A549 (cell line): ENCODE measurements at regions not wholly inside any gene's neighbourhood (a gene's known extent, or its start where the extent isn't known, plus 50 kb on each side); places are given as distances from the start of the nearest gene placed in this dataset.

Experiments
- ATAC-seq, 2 experiments: fragments of 200-7000 bp in 1 of 2; fragments of >200 bp in 1 of 2; cut with Nextera tagmentation in 1 of 2; cut with Tn5 transposase in 1 of 2; 3 replicates each; pipeline versions ENCODE4 v1.8.0 to v1.9.1; 2018 to 2020; ENCODE audit warnings: mild to moderate bottlenecking in 1 of 2, moderate library complexity in 1 of 2
- CTCF ChIA-PET: fragments of 300-600 bp; sonication (Branson Sonifier 250); formaldehyde crosslinking; extraction: SDS; loops from one replicate; lab custom pipeline; 2021; ENCODE audit warnings: antibody characterized with exemption, inconsistent platforms; lab: Yijun Ruan, JAX
- POLR2A ChIA-PET: fragments of 350-600 bp; formaldehyde crosslinking; extraction: SDS; loops from one replicate; lab custom pipeline; 2021; ENCODE audit warnings: antibody characterized with exemption, inconsistent platforms; lab: Yijun Ruan, JAX
- DNase-seq, 2 experiments: peaks; one replicate each; pipeline versions ENCODE4 v3.0.0 to v3.0.0-alpha.2; 2011 to 2016; ENCODE audit warnings: low read depth in 1 of 2, low spot score in 1 of 2
- FAIRE-seq: peaks from 2 replicates; lab custom pipeline; 2011; peaks lifted over from hg19 to GRCh38; lab: Jason Lieb, UNC
- H3K27ac ChIP-seq, 2 experiments: fragments of >200 bp; sonication (Bioruptor Twin); formaldehyde crosslinking; 3 replicates each; pipeline ENCODE4 v1.5.1; 2016 to 2017
- H3K4me1 ChIP-seq: fragments of >200 bp; sonication (Bioruptor Twin); formaldehyde crosslinking; 3 replicates; pipeline ENCODE4 v1.6.1; 2016
- H3K4me2 ChIP-seq: fragments of >200 bp; sonication (Bioruptor Twin); formaldehyde crosslinking; 3 replicates; pipeline ENCODE4 v1.6.1; 2016
- H3K4me3 ChIP-seq: fragments of >200 bp; sonication (Bioruptor Twin); formaldehyde crosslinking; 3 replicates; pipeline ENCODE4 v1.5.1; 2016
- H3K9me3 ChIP-seq: fragments of >200 bp; sonication (Bioruptor Twin); formaldehyde crosslinking; 3 replicates; pipeline ENCODE4 v1.6.1; 2016
- CEBPB ChIP-seq, 2 experiments: fragments of >200 bp in 1 of 2; sonication (Bioruptor Twin) in 1 of 2; formaldehyde crosslinking in 1 of 2; IDR thresholded peaks; 2 replicates each; pipeline ENCODE4 v1.6.1; 2012 to 2016
- CHD2 ChIP-seq: fragments of 150-350 bp; IDR thresholded peaks from 2 replicates; pipeline ENCODE4 v1.6.1; 2014; ENCODE audit warnings: low read length; ENCODE audit not compliant: partially characterized antibody
- CTCF ChIP-seq: fragments of >200 bp; sonication (Bioruptor Twin); formaldehyde crosslinking; IDR thresholded peaks from 3 replicates; pipeline ENCODE4 v1.5.1; 2016
- EHF ChIP-seq: fragments of 250-450 bp; sonication (Bioruptor Pico); IDR thresholded peaks from 2 replicates; pipeline ENCODE4 v1.5.0; 2020; ENCODE audit warnings: mild to moderate bottlenecking
- ESRRA ChIP-seq: fragments of 150-350 bp; IDR thresholded peaks from 2 replicates; pipeline ENCODE4 v1.6.1; 2014; ENCODE audit warnings: mild to moderate bottlenecking, low read length, borderline replicate concordance
- FOSB ChIP-seq: fragments of 250-450 bp; sonication (Bioruptor Pico); IDR thresholded peaks from 2 replicates; pipeline ENCODE4 v1.5.0; 2020; ENCODE audit warnings: mild to moderate bottlenecking, moderate library complexity
- FOSL2 ChIP-seq, 2 experiments: fragments of 450-650 bp in 1 of 2; fragments of >200 bp in 1 of 2; sonication (Bioruptor Twin) in 1 of 2; formaldehyde crosslinking; IDR thresholded peaks; 2 replicates each; pipeline versions ENCODE4 v1.5.0 to v1.6.1; 2016 to 2020; ENCODE audit warnings: mild to moderate bottlenecking in 1 of 2, moderate library complexity in 1 of 2
- HES2 ChIP-seq: fragments of >200 bp; sonication (Bioruptor Twin); formaldehyde crosslinking; IDR thresholded peaks from 2 replicates; pipeline ENCODE4 v1.6.1; 2016
- HOXA7 ChIP-seq: fragments of 250-450 bp; sonication (Bioruptor Pico); IDR thresholded peaks from 2 replicates; pipeline ENCODE4 v1.5.0; 2020; ENCODE audit warnings: mild to moderate bottlenecking, moderate library complexity
- HOXB5 ChIP-seq: fragments of 250-450 bp; sonication (Bioruptor Pico); IDR thresholded peaks from 2 replicates; pipeline ENCODE4 v1.5.0; 2020; ENCODE audit warnings: mild to moderate bottlenecking, moderate library complexity
- JUN ChIP-seq, 2 experiments: fragments of >200 bp; sonication (Bioruptor Twin); formaldehyde crosslinking; IDR thresholded peaks; 2 replicates in 1 of 2; 3 replicates in 1 of 2; pipeline ENCODE4 v1.6.1; 2016 to 2017
- JUNB ChIP-seq: fragments of >200 bp; sonication (Bioruptor Twin); formaldehyde crosslinking; IDR thresholded peaks from 2 replicates; pipeline ENCODE4 v1.6.1; 2016
- KDM1A ChIP-seq: fragments of 200-600 bp; sonication (generic); IDR thresholded peaks from 2 replicates; pipeline ENCODE4 v1.6.1; 2016; ENCODE audit warnings: low read depth, mild to moderate bottlenecking
- MAFK ChIP-seq: fragments of 450-650 bp; IDR thresholded peaks from 2 replicates; pipeline ENCODE4 v1.6.1; 2014; ENCODE audit not compliant: partially characterized antibody
- MAZ ChIP-seq: fragments of 150-350 bp; IDR thresholded peaks from 2 replicates; pipeline ENCODE4 v1.6.1; 2014; ENCODE audit warnings: antibody characterized with exemption, low read depth, low read length, borderline replicate concordance
- MYC ChIP-seq: IDR thresholded peaks from 2 replicates; pipeline ENCODE4 v1.6.1; 2012; ENCODE audit warnings: mild to moderate bottlenecking, inconsistent platforms, low read length, improper control_type of control experiment, borderline replicate concordance
- NPAS2 ChIP-seq: fragments of 250-450 bp; sonication (Bioruptor Pico); IDR thresholded peaks from 2 replicates; pipeline ENCODE4 v1.8.0; 2022; ENCODE audit warnings: mild to moderate bottlenecking, moderate library complexity, borderline replicate concordance
- NR3C1 ChIP-seq: fragments of >200 bp; sonication (Bioruptor Twin); formaldehyde crosslinking; IDR thresholded peaks from 3 replicates; pipeline ENCODE4 v1.6.1; 2017
- POLR2A ChIP-seq: IDR thresholded peaks from 2 replicates; pipeline ENCODE4 v1.6.1; 2012; ENCODE audit warnings: mild to moderate bottlenecking, low read length
- POLR2AphosphoS2 ChIP-seq: conservative IDR thresholded peaks from 2 replicates; pipeline ENCODE4 v1.6.1; 2012; ENCODE audit warnings: low read length, improper control_type of control experiment, inconsistent platforms
- RARB ChIP-seq: fragments of 250-450 bp; sonication (Bioruptor Pico); IDR thresholded peaks from 2 replicates; pipeline ENCODE4 v1.8.0; 2021; ENCODE audit warnings: mild to moderate bottlenecking, moderate library complexity
- REST ChIP-seq: fragments of 200-600 bp; sonication (generic); IDR thresholded peaks from 2 replicates; pipeline ENCODE4 v1.6.1; 2016; ENCODE audit warnings: antibody characterized with exemption, mild to moderate bottlenecking, moderate library complexity
- RNF2 ChIP-seq: fragments of 200-600 bp; sonication (generic); IDR thresholded peaks from 2 replicates; pipeline ENCODE4 v1.6.1; 2016; ENCODE audit warnings: low read depth, mild to moderate bottlenecking, antibody characterized with exemption, moderate library complexity, borderline replicate concordance
- ZFP36 ChIP-seq: fragments of 450-650 bp; IDR thresholded peaks from 2 replicates; pipeline ENCODE4 v1.6.1; 2014; ENCODE audit warnings: borderline replicate concordance; ENCODE audit not compliant: partially characterized antibody
- ZNF302 ChIP-seq: fragments of 250-450 bp; sonication (Bioruptor Pico); IDR thresholded peaks from 2 replicates; pipeline ENCODE4 v1.9.0; 2021; ENCODE audit warnings: inconsistent platforms, mild to moderate bottlenecking, moderate library complexity
- WGBS: methylation state at CpG from one replicate; pipeline ENCODE4 v1.1.6; 2017; ENCODE audit errors: missing lambda C conversion rate; 5-methylcytosine and 5-hydroxymethylcytosine counted together

- H3K4me1 ChIP-seq = peaks cover 18% of the 10 kb centered on the region
- POLR2A ChIA-PET = no interaction called here
- FAIRE-seq = no peak
- CTCF ChIA-PET = no interaction called here
- H3K27ac ChIP-seq = peak overlapping the region; percentile 49 to 67; a peak in 5 of 6 replicates
- DNase-seq = peak; percentile 21 to 52
- no peaks in the 10 kb centered on the region for H3K9me3 ChIP-seq
- ATAC-seq = peak; percentile 77 to 78
- peak overlapping the region; percentile 60 for H3K4me2 ChIP-seq
- TF ChIP-seq EHF (no peak), RNF2 (no peak), JUNB (peak; percentile 68), FOSB (CRISPR knock-in tag) (no peak), FOSL2 (IDR thresholded peaks at IDR 0.05) (peak; percentile 34; the same call in 1 of the 2 replicates), FOSL2 (CRISPR knock-in tag; IDR thresholded peaks at IDR 0.05) (peak; percentile 68), KDM1A (no peak), MYC (no peak), ESRRA (no peak), CHD2 (no peak), MAZ (no peak), POLR2AphosphoS2 (no peak), CEBPB (IDR thresholded peaks at IDR 0.05) (no peak), HES2 (no peak), JUN (IDR thresholded peaks at IDR 0.05) (no peak), NPAS2 (CRISPR knock-in tag) (no peak)
- no peak overlapping the region for H3K4me3 ChIP-seq
Observed at GRCh38 chr10:88110355-88110754, 246.9 kb downstream of the PTEN start.

GRCh38 chr10:88110822-88111221, 247.4 kb downstream of the PTEN start:
- ATAC-seq (peak in 1 of 2 experiments; percentile 11; a peak in 1 of 6 replicates), DNase-seq (no peak), FAIRE-seq (no peak)
- Histone ChIP-seq H3K9me3 (no peaks in the 10 kb centered on the region), H3K27ac (peak overlapping the region; percentile 49 to 67; a peak in 5 of 6 replicates), H3K4me3 (no peak overlapping the region), H3K4me1 (peaks cover 18% of the 10 kb centered on the region)
- CTCF ChIA-PET = no interaction called here
- POLR2A ChIA-PET = no interaction called here
- WGBS = 47% methylated on average over 3 of the region's 3 CpGs
- TF ChIP-seq REST (no peak), CTCF (no peak), NR3C1 (no peak), CHD2 (no peak), HES2 (no peak), POLR2A (no peak), MAFK (no peak), HOXA7 (CRISPR knock-in tag) (no peak), ZNF302 (no peak), JUNB (no peak), HOXB5 (CRISPR knock-in tag) (no peak), ZFP36 (no peak), RARB (CRISPR knock-in tag) (no peak)
- TF ChIP-seq, all 56 proteins: peak for 0
- H3K4me2 ChIP-seq = peak overlapping the region; percentile 60
